GM13976 (cell line): ENCODE measurements at regions not wholly inside any gene's neighbourhood (a gene's known extent, or its start where the extent isn't known, plus 50 kb on each side); places are given as distances from the start of the nearest gene placed in this dataset.

ENCODE experiments used
- DNase-seq: peaks from one replicate; pipeline ENCODE4 v3.0.0; 2012; ENCODE audit warnings: low spot score
- CTCF ChIP-seq: IDR thresholded peaks from 2 replicates; pipeline ENCODE4 v1.5.1; 2012; ENCODE audit warnings: borderline replicate concordance, mild to moderate bottlenecking; ENCODE audit not compliant: insufficient read depth; ENCODE audit errors: extremely low read depth, missing control alignments, control extremely low read depth
- in situ Hi-C: fragments of 300-500 bp; cut with MboI; formaldehyde crosslinking; loops from one replicate; pipeline ENCODE4 v1.12.0; 2022; ENCODE audit warnings: low sequenced_read_pairs, mixed read lengths, inconsistent platforms; ENCODE audit not compliant: unreplicated experiment

DNA sequence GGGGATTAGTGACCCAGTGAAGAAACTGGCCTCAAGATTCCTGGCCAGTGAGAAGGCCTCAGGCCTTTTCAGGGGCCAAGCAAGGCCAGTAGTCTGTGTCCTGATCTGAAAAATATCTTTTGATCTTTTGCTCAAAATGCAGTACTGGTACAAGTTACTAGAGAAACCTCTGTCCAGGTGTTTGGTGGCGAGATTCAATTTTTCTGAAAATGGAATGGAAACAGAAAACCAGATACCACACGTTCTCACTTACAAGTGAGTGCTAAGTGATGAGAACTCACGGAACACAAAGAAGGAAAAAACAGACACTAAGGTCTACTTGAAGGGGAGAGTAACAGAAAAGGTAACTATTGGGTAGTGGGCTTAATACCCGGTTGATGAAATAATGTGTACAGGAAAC, 463.4 kb downstream of the ZIC1 start:
- DNase-seq, result no peak
- in situ Hi-C loops, result no loop called here
- no peak for TF ChIP-seq CTCF

DNA sequence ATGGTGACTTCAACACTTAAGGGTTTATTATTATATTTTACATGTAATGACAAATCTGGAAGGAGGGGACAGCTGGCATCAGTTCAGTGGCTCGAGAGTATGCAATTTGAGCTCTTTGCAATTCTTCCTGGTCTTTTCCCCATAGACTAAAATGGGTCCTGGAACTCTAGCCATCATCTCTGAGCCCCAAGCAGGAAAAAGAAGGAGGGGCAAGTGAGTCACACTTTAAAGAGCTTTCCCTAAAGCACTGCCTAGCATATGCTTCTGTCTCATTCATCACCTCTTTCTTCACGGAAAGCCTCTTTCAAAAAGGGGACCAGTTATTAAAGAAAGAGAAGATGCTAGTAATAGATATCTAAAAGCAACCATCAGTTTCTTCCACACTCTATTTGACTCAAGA, 466.3 kb downstream of the ZIC1 start:
- in situ Hi-C loops, result no loop called here
- no peak for DNase-seq
- TF ChIP-seq CTCF, result no peak

DNA sequence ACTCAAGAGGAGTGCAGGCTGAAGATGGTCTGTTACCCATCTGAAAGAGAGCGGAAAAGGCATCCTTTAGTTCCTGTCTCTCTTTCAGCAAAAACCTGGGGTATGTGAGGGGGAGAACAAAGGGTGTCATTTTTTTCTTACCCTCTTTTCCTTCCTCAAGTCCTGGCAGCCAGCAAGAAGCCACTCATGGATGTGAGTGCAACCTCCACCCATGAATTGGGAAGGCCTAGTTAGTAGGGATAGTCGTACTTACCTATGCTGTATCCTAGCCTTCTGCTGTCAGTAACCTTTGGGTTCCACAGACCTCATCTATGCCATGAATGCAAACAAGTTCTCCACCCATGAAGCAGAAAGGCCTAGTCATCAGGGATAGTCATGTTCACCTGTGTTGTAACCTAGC, 472.8 kb downstream of the ZIC1 start:
- in situ Hi-C loops, result no loop called here
- no peak for TF ChIP-seq CTCF
- no peak for DNase-seq

DNA sequence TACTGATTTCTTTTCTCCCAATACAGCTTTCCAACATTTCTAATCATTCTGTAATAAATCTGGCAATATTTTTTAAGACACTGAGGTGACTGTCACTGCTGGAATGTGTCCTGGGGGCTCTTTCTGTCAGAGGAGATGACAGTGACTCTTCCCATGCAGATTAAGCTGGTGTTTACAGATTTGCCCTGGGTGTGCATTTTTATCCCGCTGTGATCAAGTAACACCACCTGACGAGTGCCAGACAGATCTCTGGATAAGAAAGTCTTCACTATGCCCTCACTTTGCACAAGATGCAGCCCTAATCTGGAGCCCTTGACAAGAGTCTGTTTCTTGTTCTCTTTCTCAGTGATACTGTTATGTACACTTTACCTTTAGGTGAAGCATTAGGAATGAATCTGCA, 477.7 kb downstream of the ZIC1 start:
- in situ Hi-C loops, result no loop called here
- no peak for DNase-seq
- no peak for TF ChIP-seq CTCF

- TF ChIP-seq CTCF, result no peak
- no peak for DNase-seq
- in situ Hi-C loops, result no loop called here
These were observed 478.6 kb downstream of the ZIC1 start for GRCh38 chr3:147887797-147888196.

DNA sequence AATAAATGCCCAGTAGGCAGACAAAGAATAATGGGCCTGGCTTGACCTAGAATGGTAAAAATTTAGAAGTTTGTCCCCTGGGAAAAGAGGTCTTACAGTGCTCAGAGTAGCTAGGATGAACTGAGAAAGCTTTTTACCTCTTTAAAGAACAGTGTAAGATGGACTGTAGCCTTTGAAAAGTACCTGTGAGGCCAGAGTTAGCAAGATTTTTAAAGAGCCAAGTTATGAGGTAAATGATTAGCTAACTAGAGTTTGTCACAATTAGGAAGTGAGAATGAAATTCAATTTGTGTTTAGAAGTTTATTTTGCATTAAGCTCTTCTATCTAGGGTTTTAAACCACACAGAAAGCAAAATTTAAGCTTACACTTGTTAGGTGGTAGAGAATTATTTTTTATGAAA, 480.9 kb downstream of the ZIC1 start:
- TF ChIP-seq CTCF, result no peak
- in situ Hi-C loops, result no loop called here
- DNase-seq, result no peak

- no peak for TF ChIP-seq CTCF
- no peak for DNase-seq
- in situ Hi-C loops, result no loop called here
These were observed 486.3 kb downstream of the ZIC1 start for GRCh38 chr3:147895509-147895908.
